ENCODE measurements at regions not wholly inside any gene's neighbourhood (a gene's known extent, or its start where the extent isn't known, plus 50 kb on each side); places are given as distances from the start of the nearest gene placed in this dataset.

GRCh38 chr5:88660264-88660946, 222.6 kb downstream of the MEF2C start:
- Mint-ChIP-seq H3K36me3 (no peaks in the 10 kb centered on the region), H3K4me3 (peak overlapping the region in 3 of 4 donors; percentile 4 to 86 (median 67)), H3K4me1 (peaks cover 6 to 23% (median 12%) of the 10 kb centered on the region in 4 donors), H3K9me3 (peaks cover 0 to 14% (median 5%) of the 10 kb centered on the region in 7 donors), H3K27me3 (peaks cover 63% of the 10 kb centered on the region), H3K27ac (no peak overlapping the region)
- peak overlapping the region; percentile 2 for H3K4me3 ChIP-seq (ENCODE audit: low read depth, low read length)
- peaks cover 61% of the 10 kb centered on the region for H3K27me3 ChIP-seq (ENCODE audit: control insufficient read depth, insufficient read depth, low read length)
- H3K9me3 ChIP-seq (ENCODE audit: control insufficient read depth in 2 of 2, low read length in 2 of 2) = peaks cover 5 to 14% of the 10 kb centered on the region in 2 experiments
- DNase-seq (no peak), ATAC-seq (ENCODE audit: low read depth in 2 of 2) (no peak)
- H3K27ac ChIP-seq (ENCODE audit: insufficient read depth, low read length, poor library complexity, severe bottlenecking) = no peak overlapping the region
- peaks cover 15% of the 10 kb centered on the region for H3K4me1 ChIP-seq (ENCODE audit: control insufficient read depth, insufficient read depth, low read length, poor library complexity, severe bottlenecking)
- no peaks in the 10 kb centered on the region for H3K36me3 ChIP-seq (ENCODE audit: control insufficient read depth, insufficient read depth, low read length)

GRCh38 chr5:88659529-88660263, 223.3 kb downstream of the MEF2C start:
- DNase-seq = no peak
- ATAC-seq (ENCODE audit: low read depth in 2 of 2) = no peak
- Histone ChIP-seq H3K4me3 (ENCODE audit: low read depth, low read length) (peak overlapping the region; percentile 15), H3K9me3 (ENCODE audit: control insufficient read depth in 2 of 2, low read length in 2 of 2) (peaks cover under 1 to 14% of the 10 kb centered on the region in 2 experiments), H3K27ac (ENCODE audit: insufficient read depth, low read length, poor library complexity, severe bottlenecking) (no peak overlapping the region), H3K27me3 (ENCODE audit: control insufficient read depth, insufficient read depth, low read length) (peaks cover 54% of the 10 kb centered on the region), H3K36me3 (ENCODE audit: control insufficient read depth, insufficient read depth, low read length) (no peaks in the 10 kb centered on the region), H3K4me1 (ENCODE audit: control insufficient read depth, insufficient read depth, low read length, poor library complexity, severe bottlenecking) (peaks cover 15% of the 10 kb centered on the region)
- Mint-ChIP-seq H3K9me3 (peaks cover 0 to 13% (median 5%) of the 10 kb centered on the region in 7 donors), H3K27ac (no peak overlapping the region), H3K36me3 (no peaks in the 10 kb centered on the region), H3K27me3 (peaks cover 58% of the 10 kb centered on the region), H3K4me1 (peaks cover 6 to 20% (median 12%) of the 10 kb centered on the region in 4 donors), H3K4me3 (peak overlapping the region; percentile 4 to 86 (median 58))

GRCh38 chr5:88658886-88659285, 224.1 kb downstream of the MEF2C start:
- Mint-ChIP-seq H3K4me1 (peaks cover 6 to 20% (median 12%) of the 10 kb centered on the region in 4 donors), H3K27me3 (peaks cover 56% of the 10 kb centered on the region), H3K36me3 (no peaks in the 10 kb centered on the region), H3K9me3 (peaks cover 0 to 9% (median 5%) of the 10 kb centered on the region in 7 donors), H3K27ac (no peak overlapping the region), H3K4me3 (no peak overlapping the region)
- Histone ChIP-seq H3K9me3 (ENCODE audit: control insufficient read depth in 2 of 2, low read length in 2 of 2) (peaks cover 0 to 14% of the 10 kb centered on the region in 2 experiments), H3K27me3 (ENCODE audit: control insufficient read depth, insufficient read depth, low read length) (peaks cover 47% of the 10 kb centered on the region), H3K4me3 (ENCODE audit: low read depth, low read length) (no peak overlapping the region), H3K36me3 (ENCODE audit: control insufficient read depth, insufficient read depth, low read length) (no peaks in the 10 kb centered on the region), H3K4me1 (ENCODE audit: control insufficient read depth, insufficient read depth, low read length, poor library complexity, severe bottlenecking) (peaks cover 15% of the 10 kb centered on the region), H3K27ac (ENCODE audit: insufficient read depth, low read length, poor library complexity, severe bottlenecking) (no peak overlapping the region)
- ATAC-seq (ENCODE audit: low read depth in 2 of 2) = no peak
- DNase-seq = no peak

GRCh38 chr5:88657906-88658775, 224.8 kb downstream of the MEF2C start:
- Histone ChIP-seq H3K4me3 (ENCODE audit: low read depth, low read length) (no peak overlapping the region), H3K4me1 (ENCODE audit: control insufficient read depth, insufficient read depth, low read length, poor library complexity, severe bottlenecking) (peaks cover 15% of the 10 kb centered on the region), H3K27me3 (ENCODE audit: control insufficient read depth, insufficient read depth, low read length) (peaks cover 41% of the 10 kb centered on the region), H3K9me3 (ENCODE audit: control insufficient read depth in 2 of 2, low read length in 2 of 2) (peaks cover 0 to 12% of the 10 kb centered on the region in 2 experiments), H3K27ac (ENCODE audit: insufficient read depth, low read length, poor library complexity, severe bottlenecking) (no peak overlapping the region), H3K36me3 (ENCODE audit: control insufficient read depth, insufficient read depth, low read length) (no peaks in the 10 kb centered on the region)
- ATAC-seq (ENCODE audit: low read depth in 2 of 2) (no peak), DNase-seq (no peak)
- H3K9me3 Mint-ChIP-seq = peaks cover 0 to 8% (median 3%) of the 10 kb centered on the region in 7 donors
- H3K27me3 Mint-ChIP-seq = peaks cover 49% of the 10 kb centered on the region
- H3K4me1 Mint-ChIP-seq = peaks cover 6 to 20% (median 12%) of the 10 kb centered on the region in 4 donors
- peak overlapping the region in 1 of 4 donors; percentile 39 for H3K4me3 Mint-ChIP-seq
- no peak overlapping the region for H3K27ac Mint-ChIP-seq
- H3K36me3 Mint-ChIP-seq = no peaks in the 10 kb centered on the region

GRCh38 chr5:88657136-88657535, 225.8 kb downstream of the MEF2C start:
- Mint-ChIP-seq H3K27me3 (peaks cover 41% of the 10 kb centered on the region), H3K27ac (no peak overlapping the region), H3K4me3 (no peak overlapping the region), H3K4me1 (peaks cover 6 to 20% (median 12%) of the 10 kb centered on the region in 4 donors), H3K36me3 (no peaks in the 10 kb centered on the region), H3K9me3 (peaks cover 0 to 8% (median 3%) of the 10 kb centered on the region in 7 donors)
- ATAC-seq (ENCODE audit: low read depth in 2 of 2) (no peak), DNase-seq (no peak)
- Histone ChIP-seq H3K4me3 (ENCODE audit: low read depth, low read length) (no peak overlapping the region), H3K9me3 (ENCODE audit: control insufficient read depth in 2 of 2, low read length in 2 of 2) (peaks cover 0 to 5% of the 10 kb centered on the region in 2 experiments), H3K4me1 (ENCODE audit: control insufficient read depth, insufficient read depth, low read length, poor library complexity, severe bottlenecking) (peaks cover 15% of the 10 kb centered on the region), H3K27me3 (ENCODE audit: control insufficient read depth, insufficient read depth, low read length) (peaks cover 32% of the 10 kb centered on the region), H3K36me3 (ENCODE audit: control insufficient read depth, insufficient read depth, low read length) (no peaks in the 10 kb centered on the region), H3K27ac (ENCODE audit: insufficient read depth, low read length, poor library complexity, severe bottlenecking) (no peak overlapping the region)

GRCh38 chr5:88656221-88656950, 226.6 kb downstream of the MEF2C start:
- Histone ChIP-seq H3K4me3 (ENCODE audit: low read depth, low read length) (no peak overlapping the region), H3K36me3 (ENCODE audit: control insufficient read depth, insufficient read depth, low read length) (no peaks in the 10 kb centered on the region), H3K27me3 (ENCODE audit: control insufficient read depth, insufficient read depth, low read length) (peaks cover 25% of the 10 kb centered on the region), H3K9me3 (ENCODE audit: control insufficient read depth in 2 of 2, low read length in 2 of 2) (peaks cover 0 to 5% of the 10 kb centered on the region in 2 experiments), H3K27ac (ENCODE audit: insufficient read depth, low read length, poor library complexity, severe bottlenecking) (no peak overlapping the region), H3K4me1 (ENCODE audit: control insufficient read depth, insufficient read depth, low read length, poor library complexity, severe bottlenecking) (peaks cover 14% of the 10 kb centered on the region)
- H3K4me3 Mint-ChIP-seq = no peak overlapping the region
- ATAC-seq (ENCODE audit: low read depth in 2 of 2) (no peak), DNase-seq (no peak)
- no peak overlapping the region for H3K27ac Mint-ChIP-seq
- no peaks in the 10 kb centered on the region for H3K36me3 Mint-ChIP-seq
- H3K4me1 Mint-ChIP-seq = peaks cover 5 to 15% (median 10%) of the 10 kb centered on the region in 4 donors
- H3K27me3 Mint-ChIP-seq = peaks cover 34% of the 10 kb centered on the region
- H3K9me3 Mint-ChIP-seq = peaks cover 0 to 6% (median 3%) of the 10 kb centered on the region in 7 donors

GRCh38 chr5:88653471-88653870, 229.5 kb downstream of the MEF2C start:
- no peak overlapping the region for H3K4me3 Mint-ChIP-seq
- H3K4me1 ChIP-seq (ENCODE audit: control insufficient read depth, insufficient read depth, low read length, poor library complexity, severe bottlenecking) = no peaks in the 10 kb centered on the region
- DNase-seq = no peak
- H3K4me3 ChIP-seq (ENCODE audit: low read depth, low read length) = no peak overlapping the region
- H3K9me3 ChIP-seq (ENCODE audit: control insufficient read depth in 2 of 2, low read length in 2 of 2) = no peaks in the 10 kb centered on the region
- no peaks in the 10 kb centered on the region for H3K36me3 Mint-ChIP-seq
- no peak overlapping the region for H3K27ac ChIP-seq (ENCODE audit: insufficient read depth, low read length, poor library complexity, severe bottlenecking)
- H3K36me3 ChIP-seq (ENCODE audit: control insufficient read depth, insufficient read depth, low read length) = no peaks in the 10 kb centered on the region
- peaks cover 0 to 3% (median 1%) of the 10 kb centered on the region in 7 donors for H3K9me3 Mint-ChIP-seq
- H3K27ac Mint-ChIP-seq = no peak overlapping the region
- peaks cover 7% of the 10 kb centered on the region for H3K27me3 Mint-ChIP-seq
- H3K27me3 ChIP-seq (ENCODE audit: control insufficient read depth, insufficient read depth, low read length) = peaks cover 13% of the 10 kb centered on the region
- no peak for ATAC-seq (ENCODE audit: low read depth in 2 of 2)
- H3K4me1 Mint-ChIP-seq = no peaks in the 10 kb centered on the region
